ENCODE measurements at regions not wholly inside any gene's neighbourhood (a gene's known extent, or its start where the extent isn't known, plus 50 kb on each side); places are given as distances from the start of the nearest gene placed in this dataset.

DNA sequence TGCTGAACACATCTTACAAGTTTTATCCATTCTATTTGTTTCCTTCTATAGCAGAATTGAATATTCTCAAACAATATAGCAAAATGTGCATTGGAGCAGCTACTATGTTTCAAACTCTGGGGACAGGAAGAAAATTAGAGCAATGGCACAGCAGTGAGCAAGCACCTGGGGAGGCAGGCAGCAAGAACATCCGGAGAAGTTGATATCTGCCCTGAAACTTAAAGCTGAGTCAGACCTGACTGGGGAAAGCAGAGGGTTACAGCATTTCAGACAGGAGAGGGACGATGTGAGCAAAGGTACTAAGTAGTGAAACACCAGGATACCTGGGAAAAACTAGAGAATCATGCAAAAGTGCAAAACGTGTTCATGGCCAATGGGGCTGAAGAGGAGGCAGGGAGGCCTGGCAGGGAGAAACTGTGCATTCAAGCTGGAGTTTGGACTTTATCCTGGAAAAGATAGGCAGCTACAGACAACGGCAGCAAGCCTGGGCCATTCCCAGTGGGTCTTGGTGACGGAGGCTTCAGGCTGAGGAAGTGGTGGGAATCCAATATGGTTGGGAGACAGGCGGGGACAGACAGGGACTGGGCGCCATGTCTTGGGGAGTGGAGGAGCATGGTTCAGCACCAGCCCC is 118.0 kb upstream of the CDKN3 start:
- TF ChIP-seq HDAC6 (IDR thresholded peaks at IDR 0.05; ENCODE audit: low read depth, low read length) (no peak), RNF2 (IDR thresholded peaks at IDR 0.05; ENCODE audit: borderline replicate concordance, low read depth, low read length, missing control alignments, poor library complexity, severe bottlenecking) (no peak), POLR2A (IDR thresholded peaks at IDR 0.05; ENCODE audit: control extremely low read depth in 1 of 2, low read depth in 2 of 2, low read length in 2 of 2) (no peak), GTF2F1 (IDR thresholded peaks at IDR 0.05; ENCODE audit: borderline replicate concordance, low read depth, low read length) (no peak), BRCA1 (IDR thresholded peaks at IDR 0.05; ENCODE audit: low read depth, low read length) (no peak), BACH1 (IDR thresholded peaks at IDR 0.05; ENCODE audit: low read length) (no peak)
- TF ChIP-seq, protein P1, sequence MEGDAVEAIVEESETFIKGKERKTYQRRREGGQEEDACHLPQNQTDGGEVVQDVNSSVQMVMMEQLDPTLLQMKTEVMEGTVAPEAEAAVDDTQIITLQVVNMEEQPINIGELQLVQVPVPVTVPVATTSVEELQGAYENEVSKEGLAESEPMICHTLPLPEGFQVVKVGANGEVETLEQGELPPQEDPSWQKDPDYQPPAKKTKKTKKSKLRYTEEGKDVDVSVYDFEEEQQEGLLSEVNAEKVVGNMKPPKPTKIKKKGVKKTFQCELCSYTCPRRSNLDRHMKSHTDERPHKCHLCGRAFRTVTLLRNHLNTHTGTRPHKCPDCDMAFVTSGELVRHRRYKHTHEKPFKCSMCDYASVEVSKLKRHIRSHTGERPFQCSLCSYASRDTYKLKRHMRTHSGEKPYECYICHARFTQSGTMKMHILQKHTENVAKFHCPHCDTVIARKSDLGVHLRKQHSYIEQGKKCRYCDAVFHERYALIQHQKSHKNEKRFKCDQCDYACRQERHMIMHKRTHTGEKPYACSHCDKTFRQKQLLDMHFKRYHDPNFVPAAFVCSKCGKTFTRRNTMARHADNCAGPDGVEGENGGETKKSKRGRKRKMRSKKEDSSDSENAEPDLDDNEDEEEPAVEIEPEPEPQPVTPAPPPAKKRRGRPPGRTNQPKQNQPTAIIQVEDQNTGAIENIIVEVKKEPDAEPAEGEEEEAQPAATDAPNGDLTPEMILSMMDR (IDR thresholded peaks at IDR 0.05; ENCODE audit: control extremely low read depth in 1 of 3, insufficient read depth in 1 of 3, low read depth in 1 of 3, low read length in 3 of 3) = no peak
